ENCODE measurements at regions not wholly inside any gene's neighbourhood (a gene's known extent, or its start where the extent isn't known, plus 50 kb on each side); places are given as distances from the start of the nearest gene placed in this dataset.
"Not testable (repeated sequence)": the region's sequence is repeated elsewhere in the genome, so short reads cannot be mapped to it uniquely, and the experiment has no call there.

GRCh38 chr6:1210631-1211030 lies 101.3 kb upstream of the FOXQ1 start:
- intact Hi-C loops (cut with DNase I); DNase-seq; ATAC-seq: not testable (repeated sequence)

- DNase-seq (no peak), ATAC-seq (no peak)
- intact Hi-C loops (cut with DNase I): no loop called here
Observed at GRCh38 chr6:1208876-1209275, 103.0 kb upstream of the FOXQ1 start.

- intact Hi-C loops (cut with DNase I): no loop called here
- DNase-seq (no peak), ATAC-seq (no peak)
Observed at GRCh38 chr6:1203546-1203945, 108.4 kb upstream of the FOXQ1 start.

- intact Hi-C loops (cut with DNase I): no loop called here
- DNase-seq (no peak), ATAC-seq (no peak)
Observed at GRCh38 chr6:1202201-1202600, 109.7 kb upstream of the FOXQ1 start.

GRCh38 chr6:1201547-1202200 lies 110.2 kb upstream of the FOXQ1 start:
- DNase-seq: no peak
- intact Hi-C loops (cut with DNase I): no loop called here
- ATAC-seq: no peak

GRCh38 chr6:1200409-1201101 lies 111.3 kb upstream of the FOXQ1 start:
- ATAC-seq (no peak), DNase-seq (no peak)
- intact Hi-C loops (cut with DNase I): no loop called here

GRCh38 chr6:1200081-1200408 lies 111.9 kb upstream of the FOXQ1 start:
- intact Hi-C loops (cut with DNase I): no loop called here
- DNase-seq (no peak), ATAC-seq (no peak)

GRCh38 chr6:1197309-1197708 lies 114.6 kb upstream of the FOXQ1 start:
- DNase-seq (no peak), ATAC-seq (no peak)
- intact Hi-C loops (cut with DNase I): no loop called here

- intact Hi-C loops (cut with DNase I): no loop called here
- DNase-seq: no peak
Observed at GRCh38 chr6:1191141-1191630, 120.7 kb upstream of the FOXQ1 start.

GRCh38 chr6:1190366-1190765 lies 121.5 kb upstream of the FOXQ1 start:
- intact Hi-C loops (cut with DNase I): no loop called here
- peak in 1 of 2 donors; percentile 29 for ATAC-seq

More at GRCh38 chr6:1191141-1191630, 120.7 kb upstream of the FOXQ1 start:
- ATAC-seq: no peak

GRCh38 chr6:1188199-1188598 lies 123.7 kb upstream of the FOXQ1 start:
- no peak for DNase-seq
- intact Hi-C loops (cut with DNase I): no loop called here
- no peak for ATAC-seq

More at GRCh38 chr6:1190366-1190765, 121.5 kb upstream of the FOXQ1 start:
- DNase-seq: no peak

GRCh38 chr6:1187293-1188131 lies 124.4 kb upstream of the FOXQ1 start:
- ATAC-seq (no peak), DNase-seq (no peak)
- intact Hi-C loops (cut with DNase I): no loop called here

GRCh38 chr6:1184318-1184717 lies 127.6 kb upstream of the FOXQ1 start:
- ATAC-seq (no peak), DNase-seq (no peak)
- intact Hi-C loops (cut with DNase I): no loop called here

GRCh38 chr6:1182722-1183521 lies 129.0 kb upstream of the FOXQ1 start:
- intact Hi-C loops (cut with DNase I): no loop called here
- ATAC-seq (peak in 1 of 2 donors; percentile 87), DNase-seq (no peak)

GRCh38 chr6:1181939-1182605 lies 129.8 kb upstream of the FOXQ1 start:
- DNase-seq (no peak), ATAC-seq (no peak)
- intact Hi-C loops (cut with DNase I): no loop called here

GRCh38 chr6:1179571-1180459 lies 132.1 kb upstream of the FOXQ1 start:
- ATAC-seq: no peak
- DNase-seq: no peak
- intact Hi-C loops (cut with DNase I): no loop called here

- no peak for ATAC-seq
- intact Hi-C loops (cut with DNase I): no loop called here
- DNase-seq: no peak
Observed at GRCh38 chr6:1178590-1178989, 133.3 kb upstream of the FOXQ1 start.

GRCh38 chr6:1176567-1176966 lies 135.3 kb upstream of the FOXQ1 start:
- ATAC-seq: no peak
- no peak for DNase-seq
- intact Hi-C loops (cut with DNase I): no loop called here

Measured in left cardiac atrium (tissue), 4 donors.